Renal pelvis (tissue), 1 donor: ENCODE measurements at regions not wholly inside any gene's neighbourhood (a gene's known extent, or its start where the extent isn't known, plus 50 kb on each side); places are given as distances from the start of the nearest gene placed in this dataset.
"Not testable (repeated sequence)": the region's sequence is repeated elsewhere in the genome, so short reads cannot be mapped to it uniquely, and the experiment has no call there.

Experiments used
- DNase-seq: peaks from one replicate; pipeline ENCODE4 v3.0.0-alpha.2; 2013

DNA sequence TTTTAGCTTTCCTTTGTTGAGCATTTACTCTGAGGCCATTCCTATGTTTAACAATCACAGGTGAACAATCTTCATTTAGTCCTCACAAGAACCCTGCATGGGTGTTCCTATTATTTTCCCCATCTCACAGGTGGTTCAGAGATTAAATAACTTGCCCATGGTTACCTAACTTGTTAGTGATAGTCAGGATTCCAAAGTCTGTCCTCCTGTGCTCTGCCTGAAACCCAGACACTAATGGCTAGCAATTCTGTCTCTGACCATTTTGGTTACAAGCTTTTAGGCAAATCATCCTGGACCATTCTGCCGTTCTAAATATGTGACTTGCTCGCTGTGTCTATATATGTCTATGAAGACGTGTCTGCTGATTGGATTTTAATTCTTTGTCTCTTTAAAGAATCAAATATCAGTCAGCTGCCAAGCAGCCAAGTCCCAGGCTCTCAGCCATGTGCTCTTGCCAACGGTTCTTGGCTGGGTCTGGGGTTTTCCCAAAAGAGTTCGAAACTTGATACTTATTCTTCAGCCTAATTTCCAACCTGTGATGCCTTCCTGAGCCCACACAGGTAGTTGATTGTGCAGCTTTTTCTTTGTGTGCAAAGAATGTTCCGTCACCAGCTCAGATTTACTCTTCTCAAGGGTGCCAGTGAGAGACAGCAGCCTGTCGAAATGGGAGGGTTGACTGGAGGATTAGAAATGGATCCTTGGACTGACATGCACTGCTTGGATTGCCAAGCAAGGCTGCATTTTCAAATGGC, 121.7 kb downstream of the NREP start:
- DNase-seq: no peak

DNA sequence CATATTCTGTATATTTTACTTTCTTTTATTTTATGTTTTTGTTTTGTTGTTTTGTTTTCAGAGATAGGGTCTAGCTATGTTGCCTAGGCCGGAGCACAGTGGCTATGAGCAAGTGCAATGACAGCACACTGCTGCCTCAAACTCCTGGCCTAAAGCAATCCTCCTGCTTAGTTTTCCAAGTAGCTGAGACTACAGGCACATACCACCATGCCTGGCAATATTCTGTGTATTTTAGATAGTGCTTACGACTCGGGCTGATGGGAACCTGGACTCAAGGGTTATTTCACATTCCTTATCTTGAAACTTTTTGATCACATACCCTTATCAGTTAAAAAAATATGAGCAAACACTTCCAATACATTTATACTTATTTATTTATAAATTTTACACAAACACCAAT, 119.0 kb upstream of the STARD4 start:
- DNase-seq: no peak

DNA sequence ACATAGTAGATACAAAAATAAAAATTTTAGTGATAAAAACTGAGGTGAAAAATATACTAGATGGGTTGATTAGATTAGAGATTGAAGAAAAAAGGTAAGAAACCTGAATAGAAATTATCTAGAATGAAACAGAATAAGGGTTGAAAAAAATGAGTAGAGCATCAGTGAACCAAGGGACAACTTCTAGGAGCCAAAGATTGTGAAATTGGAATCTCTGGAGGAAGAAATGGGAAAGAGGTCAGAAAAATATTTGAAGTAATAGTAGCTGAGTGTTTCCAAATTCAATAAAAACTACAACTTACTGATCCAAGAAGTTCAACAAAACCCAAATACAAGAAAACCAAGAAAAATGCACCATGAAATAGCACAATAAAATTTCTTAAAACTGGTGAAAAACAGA, 116.6 kb upstream of the STARD4 start:
- no peak for DNase-seq

DNA sequence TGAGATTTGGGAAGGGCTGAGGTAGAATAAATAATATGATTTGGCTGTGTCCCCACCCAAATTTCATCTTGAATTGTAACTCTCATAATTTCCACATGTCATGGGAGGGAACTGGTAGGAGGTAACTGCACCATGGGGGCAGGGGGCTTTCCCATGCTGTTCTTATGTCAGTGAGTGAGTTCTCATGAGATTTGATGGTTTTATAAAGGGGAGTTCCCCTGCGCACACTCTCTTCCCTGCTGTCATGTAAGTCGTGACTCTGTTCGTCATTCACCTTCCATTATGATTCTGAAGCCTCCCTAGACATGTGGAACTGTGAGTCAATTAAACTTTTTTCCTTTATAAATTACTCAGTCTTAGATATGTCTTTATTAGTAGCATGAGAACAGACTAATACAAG, 115.5 kb upstream of the STARD4 start:
- no peak for DNase-seq

DNA sequence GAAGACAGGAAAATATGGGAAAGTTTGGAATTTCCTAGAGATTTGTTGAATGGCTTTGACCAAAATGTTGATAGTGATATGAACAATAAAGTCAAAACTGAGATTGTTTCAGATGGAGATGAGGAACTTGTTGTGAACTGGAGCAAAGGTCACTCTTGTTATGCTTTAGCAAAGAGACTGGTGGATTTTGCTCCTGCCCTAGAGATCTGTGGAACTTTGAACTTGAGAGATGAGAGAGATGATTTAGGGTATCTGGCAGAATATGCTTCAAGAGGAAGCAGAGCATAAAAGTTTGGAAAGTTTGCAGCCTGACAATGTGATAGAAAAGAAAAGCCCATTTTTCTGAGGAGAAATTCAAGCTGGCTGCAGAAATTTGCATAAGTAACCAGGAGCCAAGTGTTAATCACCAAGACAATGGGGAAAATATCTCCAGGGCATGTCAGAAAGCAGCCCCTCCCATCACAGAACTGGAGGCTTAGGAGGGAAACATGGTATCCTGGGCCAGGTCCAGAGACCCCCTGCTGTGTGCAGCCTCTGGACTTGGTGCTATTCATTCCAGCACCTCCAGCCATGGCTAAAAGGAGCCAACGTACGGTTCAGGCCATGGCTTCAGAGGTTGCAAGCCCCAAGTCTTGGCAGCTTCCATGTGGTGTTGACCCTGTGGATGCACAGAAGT, 114.3 kb upstream of the STARD4 start:
- no peak for DNase-seq

DNA sequence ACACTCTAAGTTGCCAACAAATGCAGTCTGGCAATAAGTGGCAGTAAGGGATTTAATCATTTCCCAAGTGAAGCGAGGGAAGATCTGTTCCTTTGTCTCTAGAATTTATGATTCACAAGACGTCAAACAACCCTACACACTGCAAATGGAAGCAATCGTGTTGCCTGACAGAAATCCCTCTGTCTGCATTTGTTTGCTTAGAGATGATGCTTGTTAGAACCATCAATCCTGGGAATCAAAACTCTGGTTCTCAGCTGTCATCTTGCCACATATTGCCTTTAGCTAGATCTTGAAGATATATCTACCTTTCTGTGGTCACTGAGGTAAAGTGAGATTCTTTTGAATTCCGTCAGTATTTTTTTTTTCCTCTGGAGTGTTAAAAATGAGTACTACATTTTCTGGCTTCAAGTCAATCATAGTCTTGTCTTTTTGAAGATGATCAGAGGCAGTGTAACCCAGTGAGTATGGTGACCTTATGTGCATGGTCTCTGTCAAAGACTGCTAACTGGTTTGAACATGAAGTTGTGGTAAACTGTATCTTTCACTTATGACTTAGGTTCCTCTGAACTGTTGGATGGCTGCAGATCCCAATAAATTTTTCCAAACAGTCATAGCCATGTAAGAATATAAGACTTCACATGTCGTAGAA, 106.4 kb upstream of the STARD4 start:
- DNase-seq: no peak

DNA sequence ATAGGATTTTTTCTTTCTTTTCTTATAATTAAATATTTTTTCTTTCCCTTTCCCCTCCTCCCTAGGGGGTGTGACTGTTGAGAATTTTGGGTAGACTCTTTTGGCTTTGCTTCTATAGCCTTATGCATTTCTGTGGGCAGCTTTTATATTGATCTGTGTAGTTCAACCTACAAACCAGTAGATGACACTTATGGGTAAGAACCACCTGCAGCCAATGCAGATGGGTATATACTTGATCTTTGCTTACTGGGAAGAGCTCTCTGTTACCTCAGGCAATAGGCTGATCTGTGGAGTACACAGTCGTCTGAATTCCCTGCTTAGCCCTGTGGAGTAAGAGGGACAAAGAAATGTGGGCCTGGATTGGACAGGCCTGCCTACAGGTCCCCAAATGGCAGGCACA, 102.7 kb upstream of the STARD4 start:
- no peak for DNase-seq

DNA sequence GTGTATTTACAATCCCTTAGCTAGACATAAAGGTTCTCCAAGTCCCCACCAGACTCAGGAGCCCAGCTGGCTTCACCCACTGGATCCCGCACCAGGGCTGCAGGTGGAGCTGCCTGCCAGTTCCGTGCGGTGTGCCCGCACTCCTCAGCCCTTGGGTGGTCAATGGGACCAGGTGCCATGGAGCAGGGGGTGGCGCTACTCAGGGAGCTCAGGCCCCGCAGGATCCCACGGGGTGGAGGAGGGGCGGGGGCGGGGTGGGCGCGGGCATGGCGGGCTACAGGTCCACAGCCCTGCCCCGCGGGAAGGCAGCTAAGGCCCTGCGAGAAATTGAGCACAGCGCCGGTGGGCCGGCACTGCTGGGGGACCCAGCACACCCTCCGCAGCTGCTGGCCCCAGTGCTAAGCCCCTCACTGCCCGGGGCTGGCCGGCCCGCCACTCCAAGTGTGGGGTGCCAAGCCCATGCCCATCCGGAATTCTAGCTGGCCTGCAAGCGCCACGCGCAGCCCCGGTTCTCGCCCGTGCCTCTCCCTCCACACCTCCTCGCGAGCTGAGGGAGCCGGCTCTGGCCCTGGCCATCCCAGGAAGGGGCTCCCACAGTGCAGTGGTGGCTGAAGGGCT, 99.8 kb upstream of the STARD4 start:
- not testable (repeated sequence) for DNase-seq

DNA sequence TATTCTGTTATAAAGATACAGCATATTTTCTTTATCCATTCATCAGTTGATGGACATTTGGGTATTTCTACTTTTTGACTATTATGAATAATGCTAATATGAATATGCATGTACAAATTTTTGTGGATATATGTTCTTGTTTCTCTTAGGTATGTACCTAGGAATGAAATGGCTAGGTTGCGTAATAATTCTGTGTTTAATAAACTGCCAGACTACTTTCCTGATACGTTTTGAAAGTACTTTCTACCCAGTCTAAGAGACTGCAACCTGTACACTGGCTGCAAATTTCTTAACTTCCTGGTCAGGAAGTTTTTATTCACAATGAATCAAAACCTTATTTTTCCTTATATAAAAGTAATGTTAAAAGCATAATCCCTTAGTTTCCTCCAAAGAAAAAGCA, 93.9 kb upstream of the STARD4 start:
- no peak for DNase-seq

DNA sequence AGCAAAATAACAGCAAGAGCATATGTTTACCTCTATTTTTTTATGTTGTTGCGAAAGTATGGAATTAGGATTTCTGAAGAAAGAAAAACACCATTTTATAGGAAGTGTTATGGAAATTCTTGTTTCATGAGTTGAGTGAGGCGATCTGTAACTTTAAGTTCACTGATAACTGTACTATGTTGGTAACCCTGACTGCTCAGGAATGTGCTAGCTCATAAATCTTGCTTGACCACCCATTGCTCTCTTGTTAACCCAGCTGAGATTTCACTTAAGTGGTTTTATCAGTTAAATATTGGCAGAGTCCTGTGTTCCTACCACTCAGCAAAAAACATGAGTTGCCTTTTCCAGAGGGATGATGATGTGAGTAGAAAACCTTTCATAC, 91.1 kb upstream of the STARD4 start:
- peak; percentile 58 for DNase-seq

DNA sequence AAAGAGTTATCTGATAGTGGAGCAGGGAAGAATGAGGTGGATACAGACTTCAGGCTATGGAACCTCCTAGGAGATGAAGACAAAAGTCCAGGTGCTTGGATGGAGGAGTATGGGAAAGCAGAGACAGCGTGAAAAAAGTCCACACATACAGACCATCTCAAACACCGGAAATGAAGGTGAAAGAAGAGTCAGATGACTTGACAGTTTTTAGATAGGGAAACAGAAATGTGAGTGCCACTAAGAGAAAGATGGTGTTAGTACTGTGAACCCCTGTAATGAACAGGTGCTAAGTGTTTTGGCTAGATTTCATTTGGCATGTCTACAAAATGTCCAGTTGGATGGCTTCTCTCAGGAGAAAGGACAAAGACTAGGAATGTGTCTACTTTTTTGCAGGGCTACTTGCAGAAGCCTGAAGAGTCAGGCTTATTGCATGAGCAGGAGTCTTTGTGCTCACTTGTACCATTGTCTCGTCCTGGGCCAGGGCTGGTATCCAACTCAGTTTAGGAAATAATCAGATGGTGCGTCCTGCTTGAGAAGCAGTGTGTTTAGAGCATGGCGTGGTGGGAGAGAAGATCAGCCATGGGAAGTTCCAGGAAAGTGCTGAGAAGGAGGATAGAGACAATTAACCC, 90.6 kb upstream of the STARD4 start:
- no peak for DNase-seq

DNA sequence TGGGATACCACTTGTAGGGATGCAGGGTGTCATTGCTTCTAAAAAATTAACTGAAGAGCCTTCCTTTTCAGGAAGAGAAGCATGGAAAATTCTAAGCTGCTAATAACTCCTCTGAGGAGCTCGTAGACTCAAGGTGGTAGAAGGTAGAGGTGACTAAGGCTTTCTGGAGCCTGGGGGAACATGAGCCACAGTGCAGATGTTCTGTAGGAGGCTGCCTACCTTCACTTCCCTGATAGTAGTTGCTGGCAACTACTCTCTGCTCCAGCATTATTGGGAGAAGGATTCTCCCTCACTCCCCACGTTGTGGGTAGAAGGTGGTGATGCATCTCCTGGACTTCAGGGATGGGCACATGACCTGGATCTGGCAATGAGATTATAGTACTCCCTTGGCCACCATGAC, 86.7 kb upstream of the STARD4 start:
- no peak for DNase-seq

DNA sequence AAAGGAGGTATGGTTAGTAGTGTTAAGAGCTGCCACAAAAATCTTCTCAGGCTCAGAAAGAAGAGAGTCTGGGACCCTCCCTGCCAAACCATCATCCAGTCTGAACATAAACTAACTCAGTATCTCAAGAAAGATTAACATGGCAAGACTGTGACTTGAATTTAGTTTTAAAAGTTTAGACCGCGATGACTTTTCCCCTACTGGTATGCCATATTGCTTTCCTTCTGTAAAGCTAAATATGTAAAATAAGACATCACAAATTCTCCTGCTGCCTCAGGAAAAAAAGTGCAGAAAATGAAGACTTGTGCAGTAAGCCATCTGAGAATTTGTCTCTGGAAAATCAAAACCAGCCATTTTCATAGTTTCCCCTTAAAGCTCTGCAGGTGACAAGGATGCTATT, 85.2 kb upstream of the STARD4 start:
- DNase-seq: no peak

DNA sequence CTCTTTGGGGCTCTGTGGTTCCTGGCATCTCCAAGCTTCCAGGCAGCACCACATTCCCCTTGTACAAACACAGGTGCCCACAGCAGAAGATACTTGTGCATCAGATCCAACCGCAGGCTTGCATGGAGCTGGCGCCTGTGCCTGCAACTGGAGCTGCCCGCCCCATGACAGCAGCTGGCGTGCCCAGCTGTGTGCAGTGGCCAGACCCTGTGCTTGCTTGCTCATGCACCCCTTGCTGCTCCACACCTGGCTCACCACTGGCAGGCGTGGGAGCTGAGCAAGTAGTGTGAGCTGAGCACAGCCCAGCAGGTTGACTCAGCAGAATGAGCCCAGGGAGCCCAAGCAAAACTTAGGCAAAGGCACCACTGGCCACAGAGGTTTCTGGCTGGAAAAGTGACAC, 84.4 kb upstream of the STARD4 start:
- DNase-seq: no peak

DNA sequence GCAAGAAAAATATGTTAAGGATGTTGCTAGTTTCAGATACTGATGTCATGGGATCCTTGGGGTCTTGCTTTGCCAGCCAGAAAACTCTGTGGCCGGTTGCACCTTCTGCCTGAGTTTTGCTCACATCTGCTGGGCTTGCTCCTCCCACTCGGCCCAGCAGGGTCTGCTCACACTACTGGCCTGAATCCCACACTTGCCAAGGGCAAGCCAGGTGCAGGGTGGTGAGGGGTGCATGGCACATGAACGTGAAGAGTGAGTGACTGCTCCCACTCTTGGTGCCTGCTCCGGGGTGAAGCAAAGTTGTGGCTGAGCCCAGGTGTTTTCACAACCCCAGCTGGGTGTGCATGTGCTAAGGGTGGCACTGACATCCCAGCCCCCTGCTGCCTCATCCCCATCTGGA, 83.1 kb upstream of the STARD4 start:
- DNase-seq: no peak

DNA sequence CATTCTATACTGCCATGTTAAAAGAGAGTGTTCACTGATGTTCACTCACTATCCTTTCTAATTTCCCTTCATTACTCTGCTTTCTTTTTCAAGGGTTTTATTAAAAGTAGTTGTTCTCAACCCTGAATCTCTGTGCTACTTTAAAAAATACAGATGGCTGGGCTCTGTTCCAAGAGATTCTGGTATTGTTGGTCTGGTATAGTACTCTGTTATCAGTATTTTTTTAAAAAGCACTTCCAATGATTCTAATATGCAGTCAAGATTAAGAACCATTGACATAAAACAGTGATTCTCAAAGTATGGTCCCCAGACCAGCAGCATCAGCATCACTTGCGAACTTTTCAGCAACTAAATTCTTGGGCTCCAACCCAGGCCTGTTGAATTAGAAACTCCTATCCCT, 77.0 kb upstream of the STARD4 start:
- no peak for DNase-seq

DNA sequence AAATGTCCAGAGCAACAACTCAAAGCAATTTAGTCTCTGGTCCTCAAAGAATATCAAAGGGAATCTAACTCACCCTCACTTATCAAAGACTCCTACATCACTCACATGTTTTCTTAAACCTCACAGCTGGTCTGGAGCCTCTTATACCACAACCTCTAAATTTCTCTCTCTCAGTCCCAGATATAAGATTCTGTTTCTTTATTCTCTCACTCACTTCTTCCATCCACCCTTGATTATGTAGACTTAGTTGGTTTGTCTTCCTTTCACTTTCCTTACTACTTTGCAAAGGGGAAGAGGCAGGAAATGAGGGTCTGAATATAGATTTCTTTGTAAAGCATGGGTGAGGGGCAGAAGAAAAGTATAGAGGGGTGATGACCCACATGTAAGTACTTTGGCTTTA, 75.4 kb upstream of the STARD4 start:
- no peak for DNase-seq

DNA sequence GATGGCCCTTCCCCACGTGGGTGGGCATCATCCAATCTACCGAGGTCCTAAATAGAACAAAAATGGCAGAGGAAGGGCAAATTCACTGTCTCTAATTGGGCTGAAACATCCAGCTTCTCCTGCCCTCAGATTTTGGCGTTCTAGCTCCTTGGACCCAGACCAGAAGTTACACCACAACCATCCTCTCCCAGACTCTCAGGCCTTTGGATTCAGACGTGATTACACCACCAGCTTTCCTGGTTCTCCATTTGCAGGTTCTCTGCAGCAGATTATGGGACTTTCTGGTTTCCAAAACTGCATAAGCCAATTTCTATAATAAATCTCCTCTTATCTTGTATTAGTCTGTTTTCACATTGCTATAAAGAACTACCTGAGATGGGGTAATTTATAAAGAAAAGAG, 73.6 kb upstream of the STARD4 start:
- no peak for DNase-seq

DNA sequence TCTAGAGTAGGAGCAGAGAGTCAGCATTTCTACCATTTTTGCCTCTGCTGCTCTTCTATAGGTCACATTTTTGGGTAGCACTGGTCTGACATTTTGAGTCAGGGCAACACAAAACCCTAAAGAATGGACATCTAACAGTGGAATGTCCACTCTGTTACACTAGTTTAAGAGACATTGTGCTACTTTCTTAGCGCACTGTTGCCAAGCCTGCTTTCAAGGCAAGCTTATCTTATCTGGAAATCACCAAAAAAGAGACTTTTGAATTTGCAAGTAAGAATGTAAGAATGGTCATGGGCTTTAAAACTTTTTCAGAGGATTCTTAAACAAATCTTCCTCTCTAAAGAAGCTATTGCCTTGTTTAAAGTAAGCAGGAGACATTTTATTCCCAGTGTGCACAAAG, 73.0 kb upstream of the STARD4 start:
- DNase-seq: no peak

DNA sequence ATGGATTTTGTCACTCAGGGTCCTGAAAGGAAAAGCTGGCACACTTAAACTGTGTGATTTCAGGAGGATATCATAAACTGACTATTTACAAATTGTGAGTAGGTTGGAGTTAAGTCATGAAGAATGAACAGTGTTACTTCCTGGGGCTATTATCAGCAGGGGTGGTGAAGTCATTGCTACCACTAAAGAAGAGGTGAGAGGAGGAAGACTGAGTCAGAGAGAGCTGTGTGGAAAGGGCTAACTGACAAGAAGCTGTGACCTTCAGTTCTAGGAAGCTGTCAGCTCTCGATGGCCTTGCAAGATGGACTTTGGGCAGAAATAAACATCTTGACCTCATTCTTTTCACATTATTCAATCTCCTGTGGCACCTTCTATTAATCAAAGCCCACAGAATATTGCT, 72.3 kb upstream of the STARD4 start:
- no peak for DNase-seq

DNA sequence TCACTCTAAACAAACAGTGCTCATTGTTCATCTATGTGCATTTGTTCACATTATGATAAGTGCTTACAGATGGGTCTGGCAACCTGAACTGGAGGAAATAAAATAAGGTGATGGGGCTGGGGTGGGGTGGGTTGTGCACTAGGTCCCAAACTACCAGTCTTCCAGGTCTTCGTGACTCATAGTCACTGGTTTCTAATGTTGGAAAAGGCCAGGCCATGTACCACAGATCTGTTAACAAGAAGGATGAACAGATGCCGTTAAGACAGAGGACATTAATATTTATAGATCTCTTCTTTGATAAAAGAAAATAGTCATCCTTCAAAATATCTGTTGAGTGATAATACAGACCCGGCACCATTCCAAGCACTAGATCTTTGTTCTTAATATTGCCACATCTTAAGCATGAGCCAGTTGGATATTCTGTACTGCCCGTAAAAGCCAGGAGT, 71.4 kb upstream of the STARD4 start:
- DNase-seq: no peak

DNA sequence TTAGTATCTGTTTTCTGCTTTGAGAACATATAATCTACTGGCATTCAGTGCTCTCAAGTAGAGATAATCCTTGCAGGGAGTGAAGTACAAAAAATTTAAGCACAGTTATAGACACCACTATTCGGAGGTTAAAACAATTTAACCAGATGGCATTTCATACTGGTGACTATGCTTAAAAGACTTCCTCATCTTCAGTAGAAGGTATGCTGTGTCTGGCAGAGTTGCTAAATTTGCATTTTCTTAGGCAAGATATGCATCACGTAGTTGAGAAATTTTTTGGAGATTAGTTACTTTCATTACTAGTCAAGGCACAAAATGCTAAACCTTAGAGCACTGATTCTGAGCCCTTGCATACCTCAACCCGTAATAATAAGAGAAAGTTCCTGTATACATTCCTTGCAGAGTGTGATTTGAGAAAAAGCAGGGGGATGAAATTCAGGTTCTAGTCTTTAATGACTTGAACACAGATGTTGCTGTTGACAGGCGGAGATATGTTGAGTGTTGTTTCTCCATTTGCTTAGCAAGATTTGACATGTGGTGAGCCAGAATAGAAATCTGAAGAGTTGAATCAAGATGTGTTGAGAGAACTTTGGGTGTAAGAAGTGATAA, 70.8 kb upstream of the STARD4 start:
- DNase-seq: no peak
